Parathyroid adenoma (tissue), 2 donors: ENCODE measurements at regions not wholly inside any gene's neighbourhood (a gene's known extent, or its start where the extent isn't known, plus 50 kb on each side); places are given as distances from the start of the nearest gene placed in this dataset.

Experiments used
- H2AFZ ChIP-seq: fragments of 300-600 bp; sonication (generic); one replicate; pipeline ENCODE4 v1.7.0; 2017; ENCODE audit warnings: antibody characterized with exemption, mild to moderate bottlenecking
- H3K27ac ChIP-seq: fragments of 300-600 bp; sonication (generic); one replicate; pipeline ENCODE4 v1.7.0; 2017
- H3K27me3 ChIP-seq: fragments of 300-600 bp; sonication (generic); one replicate; pipeline ENCODE4 v1.7.0; 2017; ENCODE audit warnings: low read length; ENCODE audit not compliant: control insufficient read depth, insufficient read depth
- H3K36me3 ChIP-seq: fragments of 300-600 bp; sonication (generic); one replicate; pipeline ENCODE4 v1.7.0; 2017; ENCODE audit warnings: low read length; ENCODE audit not compliant: control insufficient read depth, insufficient read depth
- H3K4me1 ChIP-seq: fragments of 300-600 bp; sonication (generic); one replicate; pipeline ENCODE4 v1.7.0; 2017; ENCODE audit warnings: control low read depth
- H3K4me2 ChIP-seq: fragments of 300-600 bp; sonication (generic); one replicate; pipeline ENCODE4 v1.7.0; 2017; ENCODE audit warnings: low read length
- H3K4me3 ChIP-seq: fragments of 300-600 bp; sonication (generic); one replicate; pipeline ENCODE4 v1.7.0; 2017; ENCODE audit warnings: low read depth, low read length
- H3K79me2 ChIP-seq: fragments of 300-600 bp; sonication (generic); one replicate; pipeline ENCODE4 v1.7.0; 2017; ENCODE audit warnings: control low read depth
- H3K9ac ChIP-seq: fragments of 300-600 bp; sonication (generic); one replicate; pipeline ENCODE4 v1.7.0; 2017; ENCODE audit warnings: mild to moderate bottlenecking
- H3K9me3 ChIP-seq: fragments of 300-600 bp; sonication (generic); one replicate; pipeline ENCODE4 v1.7.0; 2017; ENCODE audit warnings: low read length; ENCODE audit not compliant: control insufficient read depth
- CTCF ChIP-seq: fragments of 300-600 bp; sonication (generic); IDR thresholded peaks from one replicate; pipeline ENCODE4 v1.7.0; 2017; ENCODE audit warnings: antibody characterized with exemption, mild to moderate bottlenecking
- donor health status: primary hyperparathyroidism.

- Histone ChIP-seq H3K79me2 (no peaks in the 10 kb centered on the region), H3K9me3 (no peaks in the 10 kb centered on the region), H3K4me1 (no peaks in the 10 kb centered on the region), H3K4me3 (no peak overlapping the region), H3K36me3 (no peaks in the 10 kb centered on the region), H2AFZ (no peak overlapping the region), H3K27ac (no peak overlapping the region), H3K4me2 (no peak overlapping the region), H3K9ac (no peak overlapping the region), H3K27me3 (no peaks in the 10 kb centered on the region)
- no peak for TF ChIP-seq CTCF
Measured at GRCh38 chr1:181284978-181285377, 196.5 kb downstream of the IER5 start.

- no peak overlapping the region for H2AFZ ChIP-seq
- H3K79me2 ChIP-seq, result no peaks in the 10 kb centered on the region
- no peaks in the 10 kb centered on the region for H3K9me3 ChIP-seq
- no peak overlapping the region for H3K27ac ChIP-seq
- TF ChIP-seq CTCF, result no peak
- H3K4me3 ChIP-seq, result no peak overlapping the region
- H3K36me3 ChIP-seq, result no peaks in the 10 kb centered on the region
- no peak overlapping the region for H3K9ac ChIP-seq
- no peaks in the 10 kb centered on the region for H3K4me1 ChIP-seq
- no peak overlapping the region for H3K4me2 ChIP-seq
- no peaks in the 10 kb centered on the region for H3K27me3 ChIP-seq
Measured at GRCh38 chr1:181295217-181295616, 188.1 kb upstream of the CACNA1E start.

DNA sequence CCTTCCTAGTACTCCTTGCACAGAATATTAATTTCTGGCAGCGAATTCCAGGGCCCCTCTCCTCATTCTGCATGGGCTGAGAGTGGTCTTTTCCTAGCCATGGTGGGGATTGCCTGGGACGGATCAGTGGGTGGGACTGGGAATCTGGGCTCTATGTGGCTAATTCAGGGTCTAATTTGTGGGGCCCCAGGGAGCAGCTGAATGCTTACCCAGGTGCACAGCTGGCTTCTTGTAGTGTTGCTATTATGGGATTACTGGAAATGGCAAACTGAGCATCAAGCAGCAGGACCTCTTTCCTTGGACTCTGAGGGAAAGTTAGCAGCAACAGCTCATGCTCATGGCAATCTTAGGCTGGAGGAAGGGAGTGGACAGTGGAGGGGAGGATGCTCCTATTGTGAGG lies 187.1 kb upstream of the CACNA1E start:
- Histone ChIP-seq H3K4me1 (no peaks in the 10 kb centered on the region), H3K9ac (no peak overlapping the region), H3K9me3 (no peaks in the 10 kb centered on the region), H3K36me3 (no peaks in the 10 kb centered on the region), H3K27ac (no peak overlapping the region), H3K27me3 (no peaks in the 10 kb centered on the region), H3K79me2 (no peaks in the 10 kb centered on the region), H3K4me2 (no peak overlapping the region), H3K4me3 (no peak overlapping the region), H2AFZ (no peak overlapping the region)
- no peak for TF ChIP-seq CTCF

- TF ChIP-seq CTCF, result no peak
Measured at GRCh38 chr1:181308098-181308497, 175.2 kb upstream of the CACNA1E start.

GRCh38 chr1:181310560-181310959 lies 172.8 kb upstream of the CACNA1E start:
- no peak overlapping the region for H3K4me3 ChIP-seq
- H3K4me1 ChIP-seq, result no peaks in the 10 kb centered on the region
- no peaks in the 10 kb centered on the region for H3K27me3 ChIP-seq
- no peaks in the 10 kb centered on the region for H3K36me3 ChIP-seq
- no peaks in the 10 kb centered on the region for H3K79me2 ChIP-seq
- H2AFZ ChIP-seq, result no peak overlapping the region
- TF ChIP-seq CTCF, result no peak
- no peak overlapping the region for H3K9ac ChIP-seq
- no peaks in the 10 kb centered on the region for H3K9me3 ChIP-seq
- no peak overlapping the region for H3K27ac ChIP-seq
- H3K4me2 ChIP-seq, result no peak overlapping the region

More at GRCh38 chr1:181308098-181308497, 175.2 kb upstream of the CACNA1E start:
- H3K9ac ChIP-seq, result no peak overlapping the region
- no peaks in the 10 kb centered on the region for H3K36me3 ChIP-seq
- no peaks in the 10 kb centered on the region for H3K27me3 ChIP-seq
- H3K4me2 ChIP-seq, result no peak overlapping the region
- H3K79me2 ChIP-seq, result no peaks in the 10 kb centered on the region
- H3K9me3 ChIP-seq, result no peaks in the 10 kb centered on the region
- H3K4me3 ChIP-seq, result no peak overlapping the region
- H3K27ac ChIP-seq, result no peak overlapping the region
- no peak overlapping the region for H2AFZ ChIP-seq
- H3K4me1 ChIP-seq, result no peaks in the 10 kb centered on the region
